IPS-18a (cell line): ENCODE measurements at regions not wholly inside any gene's neighbourhood (a gene's known extent, or its start where the extent isn't known, plus 50 kb on each side); places are given as distances from the start of the nearest gene placed in this dataset.

Experiments used
- H3K27ac ChIP-seq: one replicate; pipeline ENCODE4 v1.5.1; 2013; ENCODE audit warnings: low read length
- H3K27me3 ChIP-seq: one replicate; pipeline ENCODE4 v1.6.1; 2013; ENCODE audit warnings: mild to moderate bottlenecking, low read length; ENCODE audit not compliant: control insufficient read depth, insufficient read depth
- H3K36me3 ChIP-seq: one replicate; pipeline ENCODE4 v1.6.1; 2013; ENCODE audit warnings: low read depth, low read length; ENCODE audit not compliant: control insufficient read depth
- H3K4me1 ChIP-seq: one replicate; pipeline ENCODE4 v1.6.1; 2013; ENCODE audit warnings: low read depth, low read length; ENCODE audit not compliant: control insufficient read depth
- H3K4me3 ChIP-seq: one replicate; pipeline ENCODE4 v1.5.1; 2013; ENCODE audit warnings: low read length
- H3K9ac ChIP-seq: one replicate; pipeline ENCODE4 v1.6.1; 2013; ENCODE audit warnings: mild to moderate bottlenecking, low read length, moderate library complexity
- H3K9me3 ChIP-seq: one replicate; pipeline ENCODE4 v1.6.1; 2013; ENCODE audit warnings: low read depth, low read length; ENCODE audit not compliant: control insufficient read depth

DNA sequence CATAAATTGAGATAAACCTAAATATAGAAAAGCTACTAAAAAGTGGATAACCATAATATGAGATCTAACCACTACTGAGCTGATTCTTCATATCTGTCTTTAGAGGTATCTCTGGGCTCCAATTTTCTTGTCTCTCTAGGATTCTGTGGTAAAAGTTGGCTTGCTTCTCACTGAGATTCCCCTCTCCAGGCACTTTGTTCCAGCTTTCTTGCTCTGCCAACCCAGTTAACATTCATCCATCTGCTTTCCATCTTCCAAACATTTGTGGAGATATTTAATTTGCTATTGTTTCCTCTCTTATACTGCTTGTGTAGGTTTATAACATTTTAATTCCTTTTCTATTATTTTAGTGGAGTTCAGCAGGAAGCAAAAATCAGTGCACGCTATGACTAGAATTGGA, 97.6 kb upstream of the LMCD1 start:
- Histone ChIP-seq H3K4me1 (no peaks in the 10 kb centered on the region), H3K36me3 (no peaks in the 10 kb centered on the region), H3K27ac (no peak overlapping the region), H3K9ac (no peak overlapping the region), H3K27me3 (no peaks in the 10 kb centered on the region), H3K9me3 (no peaks in the 10 kb centered on the region), H3K4me3 (no peak overlapping the region)

DNA sequence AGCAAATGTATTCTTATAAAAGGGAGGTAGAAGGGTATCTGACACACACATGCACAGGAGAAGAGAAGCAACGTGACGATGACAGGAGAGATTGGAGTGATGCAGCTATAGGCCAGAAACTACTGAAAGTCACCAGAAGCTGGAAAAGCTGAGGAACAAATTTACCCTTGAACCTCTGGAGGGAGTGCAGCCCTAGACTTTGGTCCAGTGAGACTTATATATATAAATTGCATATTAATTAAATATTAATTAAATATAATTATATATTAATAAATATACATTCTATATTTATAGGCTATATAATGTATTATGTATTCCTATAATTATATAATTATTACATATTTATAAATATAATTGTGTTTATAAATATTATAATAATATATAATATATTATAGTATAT, 96.5 kb upstream of the LMCD1 start:
- Histone ChIP-seq H3K9me3 (no peaks in the 10 kb centered on the region), H3K27ac (no peak overlapping the region), H3K4me1 (no peaks in the 10 kb centered on the region), H3K36me3 (no peaks in the 10 kb centered on the region), H3K9ac (no peak overlapping the region), H3K4me3 (no peak overlapping the region), H3K27me3 (no peaks in the 10 kb centered on the region)

DNA sequence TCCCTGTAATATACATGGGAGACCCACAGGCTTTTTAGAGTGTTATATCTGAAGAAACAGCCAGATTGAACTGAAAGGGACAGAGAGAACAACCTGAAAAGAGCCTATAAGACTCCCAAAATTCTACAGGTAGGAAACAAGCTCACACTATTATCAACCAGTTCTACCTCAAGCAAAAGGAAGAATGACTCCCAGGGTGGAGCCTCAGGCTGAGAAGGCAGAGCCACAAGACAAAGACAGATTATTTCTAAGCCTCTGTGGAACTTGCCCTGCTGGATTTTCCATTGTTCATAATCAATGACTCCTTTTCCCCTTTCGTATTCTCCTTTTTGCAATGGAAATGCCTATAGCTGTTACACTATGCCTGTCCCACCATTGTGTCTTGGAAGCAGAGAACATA, 95.1 kb upstream of the LMCD1 start:
- Histone ChIP-seq H3K9me3 (no peaks in the 10 kb centered on the region), H3K4me1 (no peaks in the 10 kb centered on the region), H3K36me3 (no peaks in the 10 kb centered on the region), H3K27me3 (no peaks in the 10 kb centered on the region), H3K4me3 (no peak overlapping the region), H3K9ac (no peak overlapping the region), H3K27ac (no peak overlapping the region)

DNA sequence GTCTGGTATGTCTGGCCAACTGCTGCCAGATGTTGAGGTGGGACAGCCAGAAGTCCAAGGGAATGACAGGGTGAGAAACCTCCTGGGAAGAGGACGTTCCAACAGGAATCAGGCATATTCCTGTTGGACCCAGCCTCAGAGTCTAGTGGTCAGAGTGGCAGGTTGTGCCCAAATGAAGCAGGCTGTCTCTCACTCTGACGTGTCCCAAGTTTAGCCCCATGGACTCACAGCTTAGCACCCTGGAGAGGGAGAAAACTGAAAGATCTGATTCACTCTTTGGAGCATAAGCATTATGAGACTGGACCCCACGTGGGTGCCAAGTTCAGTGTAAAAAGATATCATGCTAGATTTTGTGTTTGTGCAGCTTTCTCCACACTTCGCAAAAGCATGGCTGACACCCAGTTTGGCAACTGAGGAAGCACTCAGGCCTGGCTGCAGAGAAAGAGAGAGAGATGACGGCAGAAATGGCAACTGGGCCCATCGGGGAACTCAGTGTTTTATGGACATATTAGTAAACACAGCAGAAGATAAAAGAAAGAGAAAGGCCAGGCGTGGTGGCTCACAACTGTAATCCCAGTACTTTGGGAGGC, 88.2 kb upstream of the LMCD1 start:
- no peaks in the 10 kb centered on the region for H3K9me3 ChIP-seq
- no peak overlapping the region for H3K9ac ChIP-seq
- H3K27me3 ChIP-seq: no peaks in the 10 kb centered on the region
- no peaks in the 10 kb centered on the region for H3K36me3 ChIP-seq
- H3K4me3 ChIP-seq: no peak overlapping the region
- peaks cover 3% of the 10 kb centered on the region for H3K4me1 ChIP-seq
- H3K27ac ChIP-seq: no peak overlapping the region

DNA sequence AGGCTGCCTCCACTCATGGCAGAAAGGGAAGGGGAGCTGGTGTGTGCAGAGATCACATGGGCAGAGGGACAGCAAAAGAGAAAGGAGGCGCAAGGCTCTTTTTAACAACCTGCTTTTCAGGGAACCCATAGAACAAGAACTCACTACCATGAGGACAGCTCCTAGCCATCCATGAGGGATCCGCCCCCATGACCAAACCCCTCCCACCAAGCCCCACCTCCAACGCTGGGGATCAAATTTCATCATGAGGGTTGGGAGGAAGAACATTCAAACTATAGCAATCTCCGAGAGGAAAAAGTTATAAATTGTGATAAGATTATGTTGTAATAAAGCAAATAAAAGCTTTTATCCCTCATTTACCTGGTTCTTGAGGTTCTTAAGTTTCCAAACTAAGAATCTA, 84.7 kb upstream of the LMCD1 start:
- no peak overlapping the region for H3K9ac ChIP-seq
- H3K27ac ChIP-seq: no peak overlapping the region
- no peak overlapping the region for H3K4me3 ChIP-seq
- peaks cover 3% of the 10 kb centered on the region for H3K4me1 ChIP-seq
- H3K36me3 ChIP-seq: no peaks in the 10 kb centered on the region
- no peaks in the 10 kb centered on the region for H3K27me3 ChIP-seq
- H3K9me3 ChIP-seq: no peaks in the 10 kb centered on the region

DNA sequence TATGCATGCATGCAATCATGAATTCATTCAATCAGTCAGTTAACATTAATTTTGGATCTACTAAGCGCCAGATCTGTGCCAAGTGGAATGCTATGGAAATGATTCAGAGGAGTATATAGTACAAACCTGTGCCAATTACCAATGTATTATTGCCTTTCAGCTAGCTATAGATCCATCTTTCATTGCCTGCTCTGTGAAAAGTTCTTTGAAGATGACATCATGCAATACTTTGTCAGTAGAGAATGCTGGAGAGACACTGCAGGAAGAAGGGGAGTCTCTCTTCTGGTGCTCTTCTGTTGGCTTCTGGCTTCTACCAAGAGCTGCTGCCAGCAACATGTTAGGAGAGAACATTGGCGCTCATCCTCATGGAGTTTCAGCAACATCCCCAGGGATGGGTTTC, 81.0 kb upstream of the LMCD1 start:
- Histone ChIP-seq H3K9me3 (no peaks in the 10 kb centered on the region), H3K9ac (no peak overlapping the region)

DNA sequence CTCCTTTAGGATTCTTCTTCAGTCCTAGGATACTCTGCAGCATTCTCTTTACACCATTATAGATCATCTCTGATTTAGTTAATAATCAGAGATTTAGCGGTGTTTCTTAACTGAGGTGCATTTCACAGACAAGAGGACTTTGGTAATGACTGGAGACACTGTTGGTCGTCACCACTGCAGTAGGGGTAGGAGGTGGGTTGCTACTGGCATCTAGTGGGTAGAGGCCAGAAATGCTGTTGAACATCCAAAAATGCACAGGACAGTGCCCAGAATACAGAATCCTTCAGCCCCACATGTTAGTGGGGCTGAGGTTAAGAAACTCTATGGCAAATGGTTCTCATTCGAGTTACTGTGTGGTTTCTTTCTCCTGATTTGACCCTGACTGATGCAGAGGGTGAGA, 80.4 kb upstream of the LMCD1 start:
- no peak overlapping the region for H3K27ac ChIP-seq
- no peaks in the 10 kb centered on the region for H3K9me3 ChIP-seq
- no peak overlapping the region for H3K9ac ChIP-seq
- H3K36me3 ChIP-seq: no peaks in the 10 kb centered on the region
- H3K4me1 ChIP-seq: peaks cover 3% of the 10 kb centered on the region
- peaks cover 4% of the 10 kb centered on the region for H3K27me3 ChIP-seq
- H3K4me3 ChIP-seq: no peak overlapping the region

More for the DNA sequence above, 81.0 kb upstream of the LMCD1 start:
- Histone ChIP-seq H3K27me3 (no peaks in the 10 kb centered on the region), H3K27ac (no peak overlapping the region), H3K4me3 (no peak overlapping the region), H3K36me3 (no peaks in the 10 kb centered on the region), H3K4me1 (peaks cover 3% of the 10 kb centered on the region)

DNA sequence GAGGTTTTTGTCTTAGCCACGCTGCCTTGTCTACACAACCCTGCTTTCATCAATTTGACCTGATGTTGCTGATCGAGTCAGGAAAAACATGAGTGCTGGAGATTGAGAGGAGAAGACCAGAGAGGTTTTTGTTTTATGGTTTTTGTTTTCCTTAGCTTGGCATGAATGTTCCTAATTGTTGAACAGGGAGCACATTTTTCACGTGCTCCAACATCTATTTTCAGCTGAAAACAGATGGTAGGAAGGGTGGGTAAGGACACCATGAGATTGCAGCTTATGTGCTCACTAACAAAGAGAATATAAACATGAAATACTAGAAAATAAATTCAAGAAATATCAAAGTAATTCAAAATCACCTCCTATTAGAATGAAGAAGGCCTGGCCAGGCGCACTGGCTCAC, 79.9 kb upstream of the LMCD1 start:
- Histone ChIP-seq H3K27ac (no peak overlapping the region), H3K9me3 (no peaks in the 10 kb centered on the region), H3K4me3 (no peak overlapping the region), H3K4me1 (peaks cover 3% of the 10 kb centered on the region), H3K27me3 (peaks cover 8% of the 10 kb centered on the region), H3K36me3 (no peaks in the 10 kb centered on the region), H3K9ac (no peak overlapping the region)

DNA sequence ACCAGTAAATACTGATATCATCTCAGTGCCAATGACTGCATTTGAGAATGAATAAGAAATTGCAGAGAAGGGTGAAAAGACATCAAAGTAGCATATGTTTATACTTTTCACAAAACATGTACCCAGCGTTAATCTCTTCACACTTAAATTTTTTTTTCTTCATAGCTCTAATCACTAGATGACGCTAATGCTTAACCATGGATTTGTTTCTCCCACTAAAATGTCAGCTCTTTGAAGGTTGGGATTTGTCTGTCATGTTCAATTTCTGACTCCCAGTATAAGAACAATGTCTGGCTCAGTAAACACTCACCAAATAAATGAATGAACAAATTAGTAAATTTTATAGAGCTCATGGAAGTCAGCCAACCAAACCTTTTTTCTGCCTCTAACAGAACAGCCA, 78.3 kb upstream of the LMCD1 start:
- no peaks in the 10 kb centered on the region for H3K36me3 ChIP-seq
- no peak overlapping the region for H3K27ac ChIP-seq
- no peaks in the 10 kb centered on the region for H3K4me1 ChIP-seq
- H3K4me3 ChIP-seq: no peak overlapping the region
- no peak overlapping the region for H3K9ac ChIP-seq
- H3K27me3 ChIP-seq: peaks cover 8% of the 10 kb centered on the region
- no peaks in the 10 kb centered on the region for H3K9me3 ChIP-seq

DNA sequence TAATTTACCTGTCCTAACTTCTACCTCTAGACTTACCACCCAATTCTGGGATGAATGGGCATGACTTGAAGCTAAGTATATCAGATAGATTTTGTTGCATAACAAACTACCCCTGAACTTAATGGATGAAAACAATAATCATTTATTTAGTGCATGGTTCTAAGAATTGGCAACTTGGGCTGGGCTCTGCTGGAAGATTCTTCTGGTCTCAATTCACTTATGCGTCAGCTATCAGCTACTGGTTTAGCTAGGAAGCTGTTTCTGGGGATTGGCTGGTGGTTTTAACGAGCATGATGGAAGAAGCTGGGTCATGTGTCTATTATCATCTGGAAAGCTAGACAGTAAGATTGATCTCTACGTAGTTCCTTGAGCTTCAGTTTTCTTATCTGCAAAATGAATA, 77.3 kb upstream of the LMCD1 start:
- no peaks in the 10 kb centered on the region for H3K9me3 ChIP-seq
- H3K36me3 ChIP-seq: no peaks in the 10 kb centered on the region
- H3K4me1 ChIP-seq: no peaks in the 10 kb centered on the region
- H3K9ac ChIP-seq: no peak overlapping the region
- H3K27me3 ChIP-seq: peaks cover 8% of the 10 kb centered on the region
- H3K27ac ChIP-seq: no peak overlapping the region
- no peak overlapping the region for H3K4me3 ChIP-seq

DNA sequence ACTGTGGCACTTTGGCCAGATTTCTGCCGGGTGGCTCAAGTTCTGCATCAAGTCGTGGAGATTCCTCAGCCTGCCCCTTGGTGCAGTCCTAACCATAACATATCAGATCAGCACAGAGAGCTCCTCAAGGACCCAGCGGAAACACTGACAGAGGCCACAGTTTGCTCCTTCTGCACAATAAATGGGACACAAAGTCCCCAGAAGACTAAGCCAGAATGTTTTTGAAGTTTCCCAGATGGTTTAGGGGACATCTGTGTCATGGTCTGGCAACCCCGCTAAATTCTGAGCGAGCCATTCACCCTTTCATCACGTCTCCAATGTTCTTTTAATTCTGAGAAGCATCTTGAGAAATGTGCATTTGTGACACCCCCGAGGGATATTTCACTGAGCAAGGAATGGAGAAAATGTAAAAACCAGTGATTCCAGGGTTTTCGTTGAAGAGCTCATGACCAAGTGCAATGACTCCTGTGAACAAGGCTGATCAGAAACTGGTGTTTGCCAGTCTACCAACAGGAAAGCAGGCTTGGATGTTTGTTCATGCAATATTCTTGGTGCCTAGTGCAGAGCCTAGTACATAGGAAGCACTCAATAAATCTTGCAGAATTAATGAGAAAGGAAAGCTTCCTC, 64.8 kb upstream of the LMCD1 start:
- no peak overlapping the region for H3K27ac ChIP-seq
- H3K27me3 ChIP-seq: no peaks in the 10 kb centered on the region
- H3K9ac ChIP-seq: no peak overlapping the region
- H3K4me1 ChIP-seq: no peaks in the 10 kb centered on the region
- H3K4me3 ChIP-seq: no peak overlapping the region
- no peaks in the 10 kb centered on the region for H3K36me3 ChIP-seq
- H3K9me3 ChIP-seq: no peaks in the 10 kb centered on the region

DNA sequence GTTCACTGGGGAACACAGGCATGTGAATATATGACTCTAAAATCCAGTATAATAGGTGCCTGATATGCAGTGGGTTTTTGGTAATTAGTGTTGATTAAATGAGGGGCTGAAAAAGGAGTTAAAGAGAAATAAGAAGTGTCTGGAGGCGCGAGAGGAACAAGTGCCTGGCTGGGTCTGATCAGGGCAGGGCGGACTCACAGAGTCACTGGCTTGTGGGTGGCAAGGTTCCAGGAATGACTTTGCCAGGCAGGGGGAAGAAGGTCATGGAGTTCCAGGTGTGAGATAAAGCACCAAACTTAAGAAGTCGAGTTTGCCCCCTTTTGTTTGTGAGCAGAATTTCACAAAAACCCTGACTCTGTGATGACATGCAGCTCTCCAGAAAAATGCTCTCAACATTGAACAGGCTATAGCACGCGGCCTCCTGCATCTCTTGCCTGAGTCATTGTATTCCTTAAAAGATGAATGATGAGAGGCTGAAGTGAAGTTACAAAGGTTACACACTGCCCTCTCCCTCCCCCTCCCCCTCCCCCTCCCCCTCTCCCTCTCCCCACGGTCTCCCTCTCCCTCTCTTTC, 63.0 kb upstream of the LMCD1 start:
- Histone ChIP-seq H3K4me3 (no peak overlapping the region), H3K27ac (no peak overlapping the region), H3K27me3 (no peaks in the 10 kb centered on the region), H3K9me3 (no peaks in the 10 kb centered on the region), H3K4me1 (no peaks in the 10 kb centered on the region), H3K36me3 (no peaks in the 10 kb centered on the region), H3K9ac (no peak overlapping the region)
